Stomach (tissue), 4 donors: ENCODE measurements at regions not wholly inside any gene's neighbourhood (a gene's known extent, or its start where the extent isn't known, plus 50 kb on each side); places are given as distances from the start of the nearest gene placed in this dataset.

Experiments used
- CTCF ChIP-seq, 7 experiments: fragments of 450-650 bp in 4 of 7; fragments of 200-600 bp in 3 of 7; sonication (generic) in 3 of 7; IDR thresholded peaks; one replicate each; pipeline ENCODE4 v1.5.1; 2016 to 2019; ENCODE audit warnings: antibody characterized with exemption in 7 of 7, control low read depth in 2 of 7, mild to moderate bottlenecking in 1 of 7
- EP300 ChIP-seq: sonication (generic); formaldehyde crosslinking; IDR thresholded peaks from one replicate; pipeline ENCODE4 v1.6.1; 2017; ENCODE audit warnings: antibody characterized with exemption
- POLR2A ChIP-seq, 4 donors: fragments of 450-650 bp; IDR thresholded peaks; one replicate each; pipeline ENCODE4 v1.6.1; 2016; ENCODE audit warnings: antibody characterized with exemption in 4 of 4, control low read depth in 2 of 4, mild to moderate bottlenecking in 1 of 4, moderate library complexity in 1 of 4
- POLR2AphosphoS5 ChIP-seq, 3 donors: sonication (generic); formaldehyde crosslinking; IDR thresholded peaks; one replicate each; pipeline ENCODE4 v1.6.1; 2016; ENCODE audit warnings: antibody characterized with exemption in 3 of 3

GRCh38 chr15:46607077-46607476 lies 972.2 kb downstream of the SQOR start:
- TF ChIP-seq CTCF (IDR thresholded peaks at IDR 0.05) (no peak), POLR2A (IDR thresholded peaks at IDR 0.05) (no peak), EP300 (no peak), POLR2AphosphoS5 (IDR thresholded peaks at IDR 0.05) (no peak)
